ENCODE measurements at regions not wholly inside any gene's neighbourhood (a gene's known extent, or its start where the extent isn't known, plus 50 kb on each side); places are given as distances from the start of the nearest gene placed in this dataset.

DNA sequence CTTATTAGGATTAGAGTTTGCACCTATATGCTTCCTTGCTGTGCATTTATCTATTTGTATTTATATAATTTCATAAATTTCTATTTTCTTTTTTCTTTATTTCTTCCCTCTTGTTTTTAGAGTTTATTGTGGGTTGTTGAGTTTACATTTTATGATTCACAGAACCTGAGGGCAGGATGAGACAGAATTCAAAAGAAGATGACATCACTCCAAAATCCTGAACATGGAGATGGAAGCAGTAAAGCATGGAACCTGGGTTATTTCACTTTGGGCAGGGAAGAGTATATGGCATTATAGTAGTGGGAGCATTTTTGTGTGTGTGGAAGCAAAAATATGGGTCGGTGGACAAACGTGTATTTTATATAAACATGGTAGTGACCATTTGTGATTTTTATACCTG lies 157.5 kb downstream of the RFX6 start:
- TF ChIP-seq, protein P1, sequence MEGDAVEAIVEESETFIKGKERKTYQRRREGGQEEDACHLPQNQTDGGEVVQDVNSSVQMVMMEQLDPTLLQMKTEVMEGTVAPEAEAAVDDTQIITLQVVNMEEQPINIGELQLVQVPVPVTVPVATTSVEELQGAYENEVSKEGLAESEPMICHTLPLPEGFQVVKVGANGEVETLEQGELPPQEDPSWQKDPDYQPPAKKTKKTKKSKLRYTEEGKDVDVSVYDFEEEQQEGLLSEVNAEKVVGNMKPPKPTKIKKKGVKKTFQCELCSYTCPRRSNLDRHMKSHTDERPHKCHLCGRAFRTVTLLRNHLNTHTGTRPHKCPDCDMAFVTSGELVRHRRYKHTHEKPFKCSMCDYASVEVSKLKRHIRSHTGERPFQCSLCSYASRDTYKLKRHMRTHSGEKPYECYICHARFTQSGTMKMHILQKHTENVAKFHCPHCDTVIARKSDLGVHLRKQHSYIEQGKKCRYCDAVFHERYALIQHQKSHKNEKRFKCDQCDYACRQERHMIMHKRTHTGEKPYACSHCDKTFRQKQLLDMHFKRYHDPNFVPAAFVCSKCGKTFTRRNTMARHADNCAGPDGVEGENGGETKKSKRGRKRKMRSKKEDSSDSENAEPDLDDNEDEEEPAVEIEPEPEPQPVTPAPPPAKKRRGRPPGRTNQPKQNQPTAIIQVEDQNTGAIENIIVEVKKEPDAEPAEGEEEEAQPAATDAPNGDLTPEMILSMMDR (IDR thresholded peaks at IDR 0.05; ENCODE audit: low read length): no peak
- no peak for TF ChIP-seq EZH2 (IDR thresholded peaks at IDR 0.05; ENCODE audit: borderline replicate concordance, low read length)
